Mesenchymal stem cell (in vitro differentiated cells and primary cell): ENCODE measurements at regions not wholly inside any gene's neighbourhood (a gene's known extent, or its start where the extent isn't known, plus 50 kb on each side); places are given as distances from the start of the nearest gene placed in this dataset.

Experiments
- DNase-seq: peaks from one replicate; pipeline ENCODE4 v3.0.0-alpha.2; 2013
- H2AFZ ChIP-seq: one replicate; pipeline ENCODE4 v1.6.1; 2013; ENCODE audit warnings: low read depth, mild to moderate bottlenecking, control low read depth, inconsistent platforms, low read length, moderate library complexity
- H2AK5ac ChIP-seq: 2 replicates; pipeline ENCODE4 v1.6.1; 2013; ENCODE audit warnings: low read length, moderate library complexity, mild to moderate bottlenecking, inconsistent platforms; ENCODE audit not compliant: severe bottlenecking
- H2BK120ac ChIP-seq: one replicate; pipeline ENCODE4 v1.6.1; 2013; ENCODE audit warnings: low read depth, mild to moderate bottlenecking, inconsistent platforms, low read length, moderate library complexity
- H2BK12ac ChIP-seq, 2 experiments: one replicate each; pipeline ENCODE4 v1.6.1; 2013; ENCODE audit warnings: inconsistent platforms in 2 of 2, low read length in 2 of 2, mild to moderate bottlenecking in 2 of 2, moderate library complexity in 2 of 2, control low read depth in 1 of 2
- H2BK15ac ChIP-seq: one replicate; pipeline ENCODE4 v1.6.1; 2013; ENCODE audit warnings: mild to moderate bottlenecking, low read depth, inconsistent platforms; ENCODE audit not compliant: poor library complexity, severe bottlenecking
- H2BK5ac ChIP-seq: 2 replicates; pipeline ENCODE4 v1.6.1; 2013; ENCODE audit warnings: low read depth, mild to moderate bottlenecking, low read length, control low read depth, inconsistent platforms; ENCODE audit not compliant: poor library complexity, severe bottlenecking
- H3K14ac ChIP-seq, 2 experiments: one replicate each; pipeline ENCODE4 v1.6.1; 2013; ENCODE audit warnings: inconsistent platforms in 2 of 2, low read length in 2 of 2, control low read depth in 1 of 2, mild to moderate bottlenecking in 1 of 2, moderate library complexity in 1 of 2
- H3K18ac ChIP-seq, 2 experiments: one replicate each; pipeline ENCODE4 v1.6.1; 2013; ENCODE audit warnings: inconsistent platforms in 2 of 2, low read length in 2 of 2, control low read depth in 1 of 2, low read depth in 1 of 2, mild to moderate bottlenecking in 1 of 2
- H3K23ac ChIP-seq, 2 experiments: one replicate each; pipeline ENCODE4 v1.6.1; 2013; ENCODE audit warnings: inconsistent platforms in 2 of 2, low read length in 2 of 2, mild to moderate bottlenecking in 2 of 2, moderate library complexity in 2 of 2, control low read depth in 1 of 2
- H3K27ac ChIP-seq: 2 replicates; pipeline ENCODE4 v1.5.1; 2013; ENCODE audit warnings: mild to moderate bottlenecking, moderate library complexity, low read length, control low read depth, inconsistent platforms; ENCODE audit not compliant: poor library complexity, severe bottlenecking
- H3K27me3 ChIP-seq, 2 experiments: 2 replicates each; pipeline versions ENCODE4 v1.6.1 to v1.7.0; 2013; ENCODE audit warnings: low read length in 2 of 2, mild to moderate bottlenecking in 2 of 2, moderate library complexity in 2 of 2, control low read depth in 1 of 2, inconsistent platforms in 1 of 2; ENCODE audit not compliant: control insufficient read depth in 1 of 2, insufficient read depth in 1 of 2
- H3K36me3 ChIP-seq, 2 experiments: 2 replicates each; pipeline versions ENCODE4 v1.6.1 to v1.7.0; 2013; ENCODE audit warnings: low read length in 2 of 2, control low read depth in 1 of 2, inconsistent platforms in 1 of 2, low read depth in 1 of 2, mild to moderate bottlenecking in 1 of 2; ENCODE audit not compliant: insufficient read depth in 2 of 2, control insufficient read depth in 1 of 2
- H3K4ac ChIP-seq, 2 experiments: one replicate each; pipeline ENCODE4 v1.6.1; 2013; ENCODE audit warnings: inconsistent platforms in 2 of 2, low read length in 2 of 2, mild to moderate bottlenecking in 2 of 2, moderate library complexity in 2 of 2, control low read depth in 1 of 2, low read depth in 1 of 2
- H3K4me1 ChIP-seq: 2 replicates; pipeline ENCODE4 v1.6.1; 2013; ENCODE audit warnings: low read depth, low read length, control low read depth; ENCODE audit not compliant: control insufficient read depth, insufficient read depth
- H3K4me2 ChIP-seq: 2 replicates; pipeline ENCODE4 v1.6.1; 2013; ENCODE audit warnings: low read length, mild to moderate bottlenecking, inconsistent platforms; ENCODE audit not compliant: poor library complexity, severe bottlenecking
- H3K4me3 ChIP-seq, 2 experiments: 2 replicates each; pipeline versions ENCODE4 v1.5.1 to v1.7.0; 2013; ENCODE audit warnings: low read length in 2 of 2, mild to moderate bottlenecking in 2 of 2, control low read depth in 1 of 2, low read depth in 1 of 2; ENCODE audit not compliant: insufficient read depth in 1 of 2
- H3K79me1 ChIP-seq: replicated peaks from 2 replicates; pipeline ENCODE4 v1.6.1; 2013; ENCODE audit warnings: mild to moderate bottlenecking, control low read depth, low read length, inconsistent platforms; ENCODE audit not compliant: poor library complexity, severe bottlenecking
- H3K9ac ChIP-seq: 2 replicates; pipeline ENCODE4 v1.7.0; 2013; ENCODE audit warnings: mild to moderate bottlenecking, low read length, moderate library complexity
- H3K9me3 ChIP-seq: 2 replicates; pipeline ENCODE4 v1.7.0; 2013; ENCODE audit warnings: mild to moderate bottlenecking, low read length; ENCODE audit not compliant: control insufficient read depth
- H4K8ac ChIP-seq: one replicate; pipeline ENCODE4 v1.6.1; 2013; ENCODE audit warnings: inconsistent platforms, mild to moderate bottlenecking, low read length, moderate library complexity
- H4K91ac ChIP-seq: one replicate; pipeline ENCODE4 v1.6.1; 2013; ENCODE audit warnings: mild to moderate bottlenecking, low read length, inconsistent platforms
- WGBS: methylation state at CpG from one replicate; pipeline ENCODE4 v1.1.7; 2013; ENCODE audit warnings: mixed read lengths; 5-methylcytosine and 5-hydroxymethylcytosine counted together

DNA sequence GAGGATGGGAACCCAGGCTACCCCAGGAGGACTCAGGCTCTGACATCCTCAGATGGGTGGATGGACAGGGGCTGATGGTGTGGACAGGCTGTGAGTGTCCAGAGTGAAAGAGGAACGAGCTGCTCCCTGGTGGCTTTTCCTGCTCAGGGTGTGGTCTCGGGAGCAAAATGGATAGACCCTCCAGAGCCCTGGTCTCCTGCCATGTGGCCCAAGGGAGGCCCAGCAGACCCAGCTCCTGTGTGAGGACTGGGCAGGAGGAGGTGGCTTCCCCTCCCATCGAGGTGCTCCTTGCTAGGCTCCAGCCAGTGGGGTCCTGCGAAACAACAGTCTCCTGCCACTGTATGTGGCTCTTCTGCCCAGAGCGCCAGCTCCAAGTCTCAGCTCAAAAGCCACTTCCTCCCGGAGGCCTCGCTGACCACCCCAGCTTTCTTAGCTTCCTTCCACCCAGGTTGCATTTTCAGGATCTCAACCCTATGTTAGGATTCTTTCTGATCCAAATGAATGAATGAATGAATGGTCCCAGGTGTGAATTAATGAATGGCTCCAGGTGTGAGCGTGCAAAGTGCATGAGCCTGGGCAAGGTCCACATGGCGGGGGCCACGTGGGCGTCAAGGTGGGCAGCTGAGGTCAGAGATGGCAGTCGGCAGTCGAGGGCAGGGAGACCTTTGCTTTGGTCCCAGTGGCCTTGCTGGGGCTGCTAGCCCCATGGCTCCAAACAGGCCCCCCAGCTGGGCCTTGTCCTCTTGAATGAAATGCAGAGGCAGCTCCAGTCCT, 120.3 kb upstream of the CIBAR2 start:
- H3K79me1 ChIP-seq, result peaks cover 32% of the 10 kb centered on the region
- H4K91ac ChIP-seq, result peak overlapping the region; percentile 35
- no peak overlapping the region for H2BK120ac ChIP-seq
- 91% methylated on average over 13 of the region's 13 CpGs for WGBS
- H2BK12ac ChIP-seq, result peak overlapping the region in 1 of 2 experiments; percentile 90
- H3K9me3 ChIP-seq, result no peaks in the 10 kb centered on the region
- H3K4me2 ChIP-seq, result no peak overlapping the region
- H2AK5ac ChIP-seq, result peak overlapping the region; percentile 46
- peak overlapping the region in 1 of 2 experiments; percentile 56 for H3K18ac ChIP-seq
- H3K4me1 ChIP-seq, result peaks cover 56% of the 10 kb centered on the region
- H3K9ac ChIP-seq, result peak overlapping the region; percentile 14
- peaks cover 0 to 14% of the 10 kb centered on the region in 2 experiments for H3K36me3 ChIP-seq
- no peak for DNase-seq
- H3K14ac ChIP-seq, result peak overlapping the region in 1 of 2 experiments; percentile 76
- H3K4ac ChIP-seq, result peak overlapping the region in 1 of 2 experiments; percentile 62
- no peak overlapping the region for H2AFZ ChIP-seq
- H3K27me3 ChIP-seq, result no peaks in the 10 kb centered on the region
- H3K27ac ChIP-seq, result no peak overlapping the region
- H3K4me3 ChIP-seq, result no peak overlapping the region
- no peak overlapping the region for H4K8ac ChIP-seq
- peak overlapping the region in 1 of 2 experiments; percentile 28 for H3K23ac ChIP-seq
- H2BK5ac ChIP-seq, result no peak overlapping the region
- no peak overlapping the region for H2BK15ac ChIP-seq

DNA sequence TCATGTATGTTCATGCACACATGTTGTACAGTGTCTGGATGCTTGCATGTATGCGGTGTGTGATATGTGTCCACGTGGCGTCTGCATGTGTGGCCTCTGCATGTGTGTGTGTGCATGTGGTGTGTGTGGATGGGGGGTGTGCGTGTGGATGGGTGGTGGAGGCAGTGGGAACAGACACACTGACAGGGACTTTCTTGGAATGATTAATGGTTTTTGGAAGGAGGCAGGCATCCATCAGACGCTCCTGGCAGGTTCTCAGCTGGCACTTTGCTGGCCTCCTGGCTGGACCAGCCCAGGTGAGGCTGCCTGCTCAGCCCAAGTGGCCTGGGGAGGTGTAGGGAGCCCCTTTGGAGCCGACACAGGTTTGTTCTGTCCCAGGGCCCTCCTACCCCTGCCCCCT, 121.2 kb upstream of the CIBAR2 start:
- Histone ChIP-seq H2AK5ac (peak overlapping the region; percentile 50), H3K9ac (no peak overlapping the region), H2BK12ac (peak overlapping the region; percentile 85 to 89), H3K9me3 (no peaks in the 10 kb centered on the region), H3K79me1 (peaks cover 37% of the 10 kb centered on the region), H3K27ac (no peak overlapping the region), H3K4me2 (no peak overlapping the region), H3K14ac (peak overlapping the region in 1 of 2 experiments; percentile 63), H4K91ac (peak overlapping the region; percentile 76), H3K4me1 (peaks cover 56% of the 10 kb centered on the region), H3K4me3 (no peak overlapping the region), H3K18ac (peak overlapping the region in 1 of 2 experiments; percentile 86), H3K27me3 (no peaks in the 10 kb centered on the region), H3K23ac (no peak overlapping the region), H3K36me3 (peaks cover 0 to 14% of the 10 kb centered on the region in 2 experiments), H4K8ac (peak overlapping the region; percentile 80), H2AFZ (no peak overlapping the region), H3K4ac (peak overlapping the region; percentile 43 to 65), H2BK5ac (no peak overlapping the region), H2BK15ac (no peak overlapping the region), H2BK120ac (no peak overlapping the region)
- 95% methylated on average over 6 of the region's 6 CpGs for WGBS
- DNase-seq, result no peak

DNA sequence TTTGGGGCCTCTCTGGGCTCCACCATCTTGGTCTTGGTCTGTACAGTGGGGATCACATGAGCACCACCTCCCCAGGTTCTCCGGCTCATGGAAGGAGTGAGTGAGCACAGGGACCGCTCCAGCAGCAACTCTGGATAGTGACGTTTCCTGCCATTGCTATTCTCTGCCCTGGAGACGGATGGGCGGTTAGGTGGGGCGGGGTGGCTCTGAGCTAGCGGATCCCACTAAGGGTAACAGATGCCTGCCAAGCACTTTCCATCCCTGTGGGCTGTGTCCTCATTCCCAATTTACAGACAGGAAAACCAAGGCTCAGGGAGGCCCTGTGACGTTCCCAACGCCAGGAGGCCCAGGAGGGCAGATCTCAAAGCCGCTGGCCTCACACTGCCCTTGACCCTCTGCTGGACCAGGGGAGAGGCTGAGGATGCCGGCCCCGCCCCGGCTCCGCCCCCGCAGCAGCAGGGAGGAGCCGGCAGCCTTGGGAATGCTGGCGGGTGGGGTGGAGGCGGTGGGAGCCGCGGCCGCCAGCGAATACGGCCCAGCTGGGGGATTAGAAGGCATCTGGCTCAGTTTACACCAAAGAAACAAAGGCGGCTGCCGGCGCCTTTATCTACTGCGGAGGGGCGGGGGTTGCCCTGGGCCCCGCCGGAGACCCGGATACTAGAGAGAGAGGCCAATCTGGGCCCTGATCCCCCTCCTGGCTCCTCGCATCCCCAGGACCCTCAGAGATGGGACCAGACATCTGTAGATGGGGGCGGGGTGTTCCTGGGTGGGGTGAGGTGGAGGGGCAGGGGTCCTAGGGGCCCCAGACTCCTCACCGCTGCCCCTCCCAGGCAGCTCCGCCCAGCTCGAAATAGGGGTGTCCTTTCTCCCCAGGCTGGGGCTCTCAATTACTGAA, 122.3 kb upstream of the CIBAR2 start:
- H3K79me1 ChIP-seq, result peaks cover 33% of the 10 kb centered on the region
- peak; percentile 89 for DNase-seq
- peak overlapping the region; percentile 65 to 68 for H3K4ac ChIP-seq
- H2AK5ac ChIP-seq, result peak overlapping the region; percentile 66
- peak overlapping the region; percentile 82 to 90 for H2BK12ac ChIP-seq
- H3K9me3 ChIP-seq, result no peaks in the 10 kb centered on the region
- WGBS, result 16% methylated on average over 34 of the region's 36 CpGs
- no peak overlapping the region for H3K14ac ChIP-seq
- H2BK5ac ChIP-seq, result peak overlapping the region; percentile 86
- H3K36me3 ChIP-seq, result peaks cover 0 to 9% of the 10 kb centered on the region in 2 experiments
- H3K9ac ChIP-seq, result peak overlapping the region; percentile 54
- H2BK15ac ChIP-seq, result peak overlapping the region; percentile 91
- H2AFZ ChIP-seq, result no peak overlapping the region
- H3K27me3 ChIP-seq, result no peaks in the 10 kb centered on the region
- peak overlapping the region; percentile 85 for H3K4me2 ChIP-seq
- peak overlapping the region; percentile 98 for H4K91ac ChIP-seq
- H4K8ac ChIP-seq, result peak overlapping the region; percentile 62
- peak overlapping the region; percentile 100 for H2BK120ac ChIP-seq
- no peak overlapping the region for H3K23ac ChIP-seq
- peak overlapping the region; percentile 59 to 63 for H3K4me3 ChIP-seq
- peak overlapping the region; percentile 81 to 98 for H3K18ac ChIP-seq
- peak overlapping the region; percentile 72 for H3K27ac ChIP-seq
- peaks cover 53% of the 10 kb centered on the region for H3K4me1 ChIP-seq
